ENCODE measurements at regions not wholly inside any gene's neighbourhood (a gene's known extent, or its start where the extent isn't known, plus 50 kb on each side); places are given as distances from the start of the nearest gene placed in this dataset.

- no peak for TF ChIP-seq CTCF (IDR thresholded peaks at IDR 0.05)
- no peak for TF ChIP-seq POLR2A (IDR thresholded peaks at IDR 0.05)
Observed at GRCh38 chr9:25889661-25890060, 211.4 kb upstream of the TUSC1 start.
